ENCODE measurements at regions not wholly inside any gene's neighbourhood (a gene's known extent, or its start where the extent isn't known, plus 50 kb on each side); places are given as distances from the start of the nearest gene placed in this dataset.

- 96% methylated on average over 3 of the region's 3 CpGs for WGBS
- Histone ChIP-seq H3K4me3 (ENCODE audit: low read depth in 1 of 3, low read length in 3 of 3) (no peak overlapping the region), H3K4me1 (ENCODE audit: control insufficient read depth in 4 of 4, insufficient read depth in 4 of 4, low read length in 3 of 4) (no peaks in the 10 kb centered on the region), H3K36me3 (ENCODE audit: control insufficient read depth in 4 of 4, insufficient read depth in 3 of 4, low read depth in 1 of 4, low read length in 3 of 4) (no peaks in the 10 kb centered on the region), H3K27me3 (ENCODE audit: control insufficient read depth in 4 of 4, insufficient read depth in 4 of 4, low read length in 3 of 4) (no peaks in the 10 kb centered on the region), H3K9me3 (ENCODE audit: control insufficient read depth in 4 of 4, low read length in 3 of 4) (no peaks in the 10 kb centered on the region), H3K27ac (ENCODE audit: low read depth in 1 of 2, low read length in 2 of 2) (no peak overlapping the region), H3K9ac (ENCODE audit: low read depth in 1 of 2, low read length in 2 of 2) (no peak overlapping the region)
- TF ChIP-seq TAF1 (conservative IDR thresholded peaks at IDR 0.05) (no peak), RAD21 (IDR thresholded peaks at IDR 0.05) (no peak), ATF3 (IDR thresholded peaks at IDR 0.05) (no peak), GABPA (IDR thresholded peaks at IDR 0.05 in 1 of 2, conservative IDR thresholded peaks at IDR 0.05 in 1 of 2) (no peak), HNF4G (IDR thresholded peaks at IDR 0.05) (no peak), FOXA2 (IDR thresholded peaks at IDR 0.05) (no peak), REST (IDR thresholded peaks at IDR 0.05) (no peak), ZBTB33 (IDR thresholded peaks at IDR 0.05) (no peak), HNF4A (conservative IDR thresholded peaks at IDR 0.05) (no peak), SP1 (IDR thresholded peaks at IDR 0.05) (no peak), YY1 (IDR thresholded peaks at IDR 0.05) (no peak), JUND (IDR thresholded peaks at IDR 0.05) (no peak), FOXA1 (IDR thresholded peaks at IDR 0.05) (no peak), CTCF (IDR thresholded peaks at IDR 0.05; ENCODE audit: low read depth, low read length, missing input control) (no peak), RXRA (IDR thresholded peaks at IDR 0.05) (no peak), MAX (IDR thresholded peaks at IDR 0.05) (no peak), NR2F2 (IDR thresholded peaks at IDR 0.05) (no peak), EGR1 (IDR thresholded peaks at IDR 0.05; ENCODE audit: low read depth in 2 of 2) (no peak)
- no peak for DNase-seq (ENCODE audit: low spot score)
Observed at GRCh38 chr3:189508784-189509501, 122.2 kb upstream of the TP63 start.

Measured in liver (tissue), 8 donors.